ENCODE measurements at regions not wholly inside any gene's neighbourhood (a gene's known extent, or its start where the extent isn't known, plus 50 kb on each side); places are given as distances from the start of the nearest gene placed in this dataset.

DNA sequence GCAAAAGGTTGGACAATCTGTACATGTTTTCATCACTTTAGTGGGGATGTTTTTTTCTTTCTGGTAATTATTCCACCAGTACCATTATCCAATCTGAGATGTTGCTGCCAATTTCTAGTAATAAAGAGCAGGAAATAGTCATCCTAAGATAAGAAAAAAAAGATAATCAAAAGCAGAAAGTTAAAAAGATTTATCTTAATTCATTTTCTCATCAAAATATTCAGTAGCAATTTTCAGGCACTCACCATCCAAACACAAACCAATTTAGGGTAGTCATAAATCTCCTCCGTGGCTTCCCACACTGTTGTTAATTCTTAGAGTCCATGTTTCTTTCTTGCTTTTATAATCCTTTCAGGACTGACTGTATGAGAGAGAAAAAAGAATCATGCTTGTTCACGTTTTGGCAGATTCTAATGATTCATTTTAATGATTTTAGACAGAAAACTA lies 263.7 kb upstream of the UGT8 start:
- ATAC-seq (replicated peaks in 6 of 8) = peak in 5 of 8 experiments; percentile 55 to 74 (median 57)
- in situ Hi-C loops (cut with MboI; ENCODE audit: low pct_unique_long_range_greater_than_20kb in 2 of 9, low sequenced_read_pairs in 9 of 9, unreplicated experiment in 9 of 9) = no loop called here
- Histone ChIP-seq H3K4me1 (replicated peaks in 1 of 2) (peaks cover 0 to 10% of the 10 kb centered on the region in 2 donors), H3K4me3 (no peak overlapping the region), H3K27ac (no peak overlapping the region)
- 0 to 69% (median 41%) methylated on average over 1 to 2 of the region's 2 CpGs for WGBS, 10 experiments

DNA sequence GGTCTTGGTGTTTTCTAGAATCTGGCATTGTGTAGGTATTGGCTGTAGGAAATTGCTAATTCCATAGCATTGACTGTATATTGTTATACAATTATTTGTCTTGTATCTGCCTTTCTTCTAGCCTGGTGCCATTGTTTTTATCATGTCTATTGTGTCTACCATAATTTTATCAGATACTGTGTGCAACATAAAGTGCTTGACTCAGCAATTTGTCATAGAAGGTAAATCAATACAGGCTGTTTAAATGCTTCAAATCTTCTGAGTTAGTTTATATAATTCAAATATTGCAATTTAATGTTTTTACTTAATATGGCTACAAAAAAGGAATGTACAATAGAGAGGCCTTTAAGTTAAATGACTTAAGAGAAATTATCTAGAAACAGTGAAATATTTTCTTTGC lies 263.3 kb upstream of the UGT8 start:
- Histone ChIP-seq H3K27ac (no peak overlapping the region), H3K4me3 (no peak overlapping the region), H3K4me1 (replicated peaks in 1 of 2) (peaks cover 0 to 10% of the 10 kb centered on the region in 2 donors)
- peak in 3 of 8 experiments; percentile 9 to 33 (median 20) for ATAC-seq (replicated peaks in 6 of 8)
- in situ Hi-C loops (cut with MboI; ENCODE audit: low pct_unique_long_range_greater_than_20kb in 2 of 9, low sequenced_read_pairs in 9 of 9, unreplicated experiment in 9 of 9) = no loop called here

DNA sequence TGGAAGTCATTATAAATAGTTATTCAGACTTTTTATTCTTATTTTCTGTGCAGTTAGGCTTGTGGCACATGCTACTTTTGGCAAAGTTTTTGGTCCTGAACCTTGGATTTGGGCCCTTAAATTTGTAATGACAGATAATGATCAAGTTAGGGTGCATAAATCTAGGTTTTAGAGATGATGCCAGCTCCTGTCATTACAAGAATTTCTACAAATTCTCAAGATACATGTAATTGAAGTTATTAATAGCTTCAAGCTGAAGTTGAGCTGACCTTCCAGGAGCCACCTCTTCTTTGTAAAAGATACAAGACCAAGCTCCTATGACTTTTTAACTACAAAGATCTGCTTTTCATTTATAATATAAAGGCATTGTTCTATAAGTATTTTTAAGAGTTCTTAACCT lies 255.6 kb upstream of the UGT8 start:
- H3K27ac ChIP-seq = no peak overlapping the region
- in situ Hi-C loops (cut with MboI; ENCODE audit: low pct_unique_long_range_greater_than_20kb in 2 of 9, low sequenced_read_pairs in 9 of 9, unreplicated experiment in 9 of 9) = no loop called here
- H3K4me1 ChIP-seq (replicated peaks in 1 of 2) = no peaks in the 10 kb centered on the region
- H3K4me3 ChIP-seq = no peak overlapping the region
- no peak for ATAC-seq (replicated peaks in 6 of 8)

DNA sequence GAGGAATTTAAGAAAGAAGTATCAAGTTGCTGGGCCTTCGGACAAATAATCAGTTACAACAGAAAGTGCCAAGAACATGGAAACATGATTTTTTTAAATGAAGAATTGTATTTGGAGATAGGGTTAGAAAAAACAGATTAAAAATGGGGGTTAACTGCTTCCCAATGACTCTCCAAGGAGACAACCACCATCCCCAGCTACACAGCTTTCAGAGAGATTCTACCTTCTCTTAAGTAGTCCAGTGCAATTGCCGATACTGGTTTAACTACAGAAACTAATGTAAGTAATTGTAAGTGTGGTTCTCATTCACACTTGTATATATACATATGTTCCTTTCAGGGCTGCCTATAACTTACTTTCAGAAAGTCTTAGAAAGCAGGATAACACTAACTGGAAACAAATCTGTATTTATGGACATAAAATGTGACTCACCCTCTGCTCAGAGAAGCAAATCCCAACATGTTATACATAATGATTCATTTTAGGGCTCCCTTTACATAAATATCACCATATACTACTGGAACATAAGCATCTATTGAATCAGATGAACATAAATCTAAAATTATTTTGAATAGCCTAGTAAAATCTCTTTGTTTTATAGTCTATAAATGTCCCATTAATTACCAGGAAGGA lies 248.9 kb upstream of the UGT8 start:
- in situ Hi-C loops (cut with MboI; ENCODE audit: low pct_unique_long_range_greater_than_20kb in 2 of 9, low sequenced_read_pairs in 9 of 9, unreplicated experiment in 9 of 9) = loop anchor here in 2 of 9 experiments (25.0 kb wide), 2 partner anchors 162 to 387 kb away; no protein-coding TSS in a partner anchor
- no peak overlapping the region for H3K4me3 ChIP-seq
- peak in 5 of 8 experiments; percentile 33 to 99 (median 96) for ATAC-seq (replicated peaks in 6 of 8)
- 44 to 100% (median 84%) methylated on average over 1 to 2 of the region's 2 CpGs; no CpG with 5 or more reads in 1 of the 10 experiments for WGBS, 10 experiments
- no peaks in the 10 kb centered on the region for H3K4me1 ChIP-seq (replicated peaks in 1 of 2)
- H3K27ac ChIP-seq = no peak overlapping the region

DNA sequence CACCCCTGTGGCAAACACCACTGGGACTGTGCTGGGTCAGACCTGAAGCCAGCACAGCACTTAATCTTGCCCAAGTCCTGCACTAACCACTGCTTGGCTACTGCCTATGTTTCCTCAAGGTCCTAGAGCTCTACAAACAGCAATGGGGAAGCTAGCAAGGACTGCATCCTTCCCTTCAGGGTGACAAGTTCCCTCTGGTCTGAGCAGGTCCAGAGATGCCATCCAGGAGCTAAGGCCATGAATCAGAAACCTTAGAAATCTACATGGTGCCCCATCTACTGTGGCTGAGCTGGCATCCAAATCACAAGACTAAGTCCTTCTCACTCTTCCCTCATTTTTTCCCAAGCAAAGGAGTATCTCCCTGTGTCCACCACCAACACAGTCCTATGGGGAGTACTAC lies 239.7 kb upstream of the UGT8 start:
- Histone ChIP-seq H3K27ac (no peak overlapping the region), H3K4me3 (no peak overlapping the region), H3K4me1 (replicated peaks in 1 of 2) (no peaks in the 10 kb centered on the region)
- ATAC-seq (replicated peaks in 6 of 8) = no peak
- in situ Hi-C loops (cut with MboI; ENCODE audit: low pct_unique_long_range_greater_than_20kb in 2 of 9, low sequenced_read_pairs in 9 of 9, unreplicated experiment in 9 of 9) = loop anchor here in 2 of 9 experiments (25.0 kb wide), 2 partner anchors 172 to 397 kb away; no protein-coding TSS in a partner anchor

DNA sequence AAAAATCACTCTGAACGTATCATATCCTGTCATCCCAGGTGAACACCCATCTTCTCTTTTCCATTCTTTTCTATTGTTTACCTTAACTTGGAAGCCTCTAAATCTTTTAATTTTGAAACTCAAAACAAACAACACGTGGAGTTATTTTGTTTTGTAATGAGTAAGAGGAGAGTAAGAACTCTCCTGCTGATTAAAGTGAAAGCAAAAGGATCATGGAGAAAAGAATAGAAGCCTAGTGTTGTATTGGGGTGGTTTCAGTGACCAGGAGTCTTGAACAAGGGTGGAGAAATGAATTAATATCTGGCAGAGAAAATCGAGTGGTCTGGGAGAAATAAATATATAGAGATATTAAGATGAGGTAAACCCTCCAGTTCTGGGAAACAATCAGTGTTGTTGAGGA lies 237.4 kb upstream of the UGT8 start:
- in situ Hi-C loops (cut with MboI; ENCODE audit: low pct_unique_long_range_greater_than_20kb in 2 of 9, low sequenced_read_pairs in 9 of 9, unreplicated experiment in 9 of 9) = loop anchor here in 2 of 9 experiments (25.0 kb wide), 2 partner anchors 174 to 399 kb away; no protein-coding TSS in a partner anchor
- no peak for ATAC-seq (replicated peaks in 6 of 8)
- H3K4me1 ChIP-seq (replicated peaks in 1 of 2) = no peaks in the 10 kb centered on the region
- 3 to 71% (median 42%) methylated on average over 1 to 3 of the region's 3 CpGs for WGBS, 10 experiments
- H3K4me3 ChIP-seq = no peak overlapping the region
- H3K27ac ChIP-seq = no peak overlapping the region

DNA sequence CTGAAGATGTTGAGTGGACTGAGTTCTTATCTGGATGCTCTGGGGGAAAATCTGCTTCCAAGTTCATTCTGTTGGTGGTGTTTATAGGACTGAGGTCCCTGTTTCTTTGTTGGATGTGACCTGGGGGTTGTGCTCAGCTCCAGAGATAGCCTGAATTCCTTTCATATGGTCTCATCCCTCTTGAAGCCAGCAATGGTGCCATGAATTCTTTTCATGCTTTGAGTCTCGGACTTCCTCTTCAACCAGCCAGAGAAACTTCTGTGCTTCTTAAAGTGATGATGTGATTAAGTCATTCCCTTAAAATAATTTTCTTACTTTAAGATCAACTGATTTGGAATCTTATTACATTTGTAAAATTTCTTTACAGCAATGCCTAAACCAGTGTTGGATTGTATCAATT lies 233.8 kb upstream of the UGT8 start:
- no peak overlapping the region for H3K27ac ChIP-seq
- no peak overlapping the region for H3K4me3 ChIP-seq
- H3K4me1 ChIP-seq (replicated peaks in 1 of 2) = peaks cover 0 to 7% of the 10 kb centered on the region in 2 donors
- ATAC-seq (replicated peaks in 6 of 8) = no peak
- in situ Hi-C loops (cut with MboI; ENCODE audit: low pct_unique_long_range_greater_than_20kb in 2 of 9, low sequenced_read_pairs in 9 of 9, unreplicated experiment in 9 of 9) = loop anchor here in 2 of 9 experiments (25.0 kb wide), 2 partner anchors 178 to 403 kb away; no protein-coding TSS in a partner anchor
- 20 to 88% (median 83%) methylated on average over 1 of the region's 1 CpG; no CpG with 5 or more reads in 5 of the 10 experiments for WGBS, 10 experiments

DNA sequence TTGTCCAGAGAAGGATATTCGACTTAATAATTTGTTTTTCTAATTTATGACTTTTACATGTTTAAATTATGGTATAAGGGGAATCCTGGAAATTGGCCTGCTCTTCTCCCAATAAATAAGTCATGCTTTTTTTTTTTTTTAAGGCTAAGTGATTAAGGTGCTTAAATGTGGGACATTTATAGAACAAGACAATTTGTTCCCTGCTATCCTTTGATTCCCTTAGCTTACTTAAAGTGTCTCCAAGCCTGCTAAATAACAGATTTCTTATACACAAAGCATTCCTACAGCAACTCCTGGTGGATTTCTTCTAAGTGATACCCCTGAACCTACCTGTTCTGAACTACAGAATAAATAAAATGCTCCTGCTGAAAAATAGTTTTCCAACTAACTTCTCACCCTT lies 233.0 kb upstream of the UGT8 start:
- in situ Hi-C loops (cut with MboI; ENCODE audit: low pct_unique_long_range_greater_than_20kb in 2 of 9, low sequenced_read_pairs in 9 of 9, unreplicated experiment in 9 of 9) = loop anchor here in 2 of 9 experiments (25.0 kb wide), 2 partner anchors 178 to 403 kb away; no protein-coding TSS in a partner anchor
- Histone ChIP-seq H3K27ac (no peak overlapping the region), H3K4me3 (no peak overlapping the region), H3K4me1 (replicated peaks in 1 of 2) (peaks cover 0 to 7% of the 10 kb centered on the region in 2 donors)
- 67 to 100% (median 88%) methylated on average over 1 of the region's 1 CpG; no CpG with 5 or more reads in 2 of the 10 experiments for WGBS, 10 experiments
- no peak for ATAC-seq (replicated peaks in 6 of 8)

DNA sequence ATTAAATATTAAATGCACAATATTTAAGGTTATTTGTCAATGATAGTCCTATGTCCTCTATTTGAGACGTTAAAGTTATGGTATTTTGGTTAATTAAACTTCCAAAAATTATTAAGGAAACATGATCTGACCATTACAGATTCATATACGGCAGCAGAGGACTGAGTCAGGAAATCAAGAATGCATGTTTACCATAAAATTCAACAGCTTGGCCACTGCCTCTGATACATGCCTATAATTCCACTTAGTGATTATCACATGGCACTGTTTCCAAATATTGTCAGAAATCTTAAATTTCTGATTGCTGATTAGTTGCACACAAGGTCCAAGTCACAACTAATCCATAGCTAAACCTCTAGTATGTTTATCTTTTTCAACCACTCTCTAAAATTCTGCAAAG lies 232.2 kb upstream of the UGT8 start:
- 40 to 100% (median 66%) methylated on average over 1 to 2 of the region's 2 CpGs; no CpG with 5 or more reads in 1 of the 10 experiments for WGBS, 10 experiments
- H3K27ac ChIP-seq = no peak overlapping the region
- in situ Hi-C loops (cut with MboI; ENCODE audit: low pct_unique_long_range_greater_than_20kb in 2 of 9, low sequenced_read_pairs in 9 of 9, unreplicated experiment in 9 of 9) = loop anchor here in 2 of 9 experiments (25.0 kb wide), 2 partner anchors 179 to 404 kb away; no protein-coding TSS in a partner anchor
- ATAC-seq (replicated peaks in 6 of 8) = no peak
- peaks cover 0 to 7% of the 10 kb centered on the region in 2 donors for H3K4me1 ChIP-seq (replicated peaks in 1 of 2)
- no peak overlapping the region for H3K4me3 ChIP-seq

DNA sequence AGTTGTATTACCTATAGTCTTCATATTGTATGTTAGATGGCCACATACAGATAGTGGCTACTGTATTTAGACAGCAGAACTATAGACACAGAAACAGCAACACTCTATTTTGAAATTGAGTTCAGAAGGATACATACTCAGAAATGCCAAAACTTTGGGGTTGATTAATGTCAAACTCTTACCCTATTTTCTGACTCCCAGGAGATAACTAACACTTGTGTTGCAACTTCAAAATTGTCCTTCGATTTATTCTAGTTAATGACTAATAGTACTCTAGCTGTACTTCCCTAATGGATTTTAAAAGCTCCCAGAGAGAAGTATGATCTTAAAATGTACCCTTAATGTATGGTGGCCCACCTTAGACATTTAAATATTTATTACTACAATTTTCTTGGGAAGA lies 229.9 kb upstream of the UGT8 start:
- in situ Hi-C loops (cut with MboI; ENCODE audit: low pct_unique_long_range_greater_than_20kb in 2 of 9, low sequenced_read_pairs in 9 of 9, unreplicated experiment in 9 of 9) = loop anchor here in 2 of 9 experiments (25.0 kb wide), 2 partner anchors 181 to 406 kb away; no protein-coding TSS in a partner anchor
- H3K4me3 ChIP-seq = no peak overlapping the region
- WGBS, 10 experiments = 11 to 100% (median 73%) methylated on average over 1 of the region's 1 CpG; no CpG with 5 or more reads in 2 of the 10 experiments
- ATAC-seq (replicated peaks in 6 of 8) = no peak
- peaks cover 0 to 7% of the 10 kb centered on the region in 2 donors for H3K4me1 ChIP-seq (replicated peaks in 1 of 2)
- no peak overlapping the region for H3K27ac ChIP-seq

DNA sequence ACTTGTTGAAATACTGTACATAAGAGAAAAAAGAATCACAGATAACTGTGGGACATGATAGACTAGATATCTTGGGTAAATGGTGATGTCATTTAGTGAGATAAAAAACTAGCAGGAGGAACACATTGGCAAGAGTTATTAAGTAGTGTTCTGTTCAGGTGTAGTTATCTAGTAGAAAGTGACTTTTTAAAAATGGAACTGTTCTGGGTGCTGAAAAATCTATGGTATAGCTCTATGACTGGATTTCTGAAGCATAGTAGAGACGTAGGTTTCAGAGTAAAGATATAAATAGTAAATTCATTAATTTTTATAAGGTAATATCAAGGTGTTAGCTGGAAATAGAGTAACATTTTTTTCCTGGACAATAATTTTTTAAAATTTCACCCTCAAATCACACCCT lies 225.1 kb upstream of the UGT8 start:
- Histone ChIP-seq H3K4me3 (no peak overlapping the region), H3K4me1 (replicated peaks in 1 of 2) (no peaks in the 10 kb centered on the region), H3K27ac (no peak overlapping the region)
- in situ Hi-C loops (cut with MboI; ENCODE audit: low pct_unique_long_range_greater_than_20kb in 2 of 9, low sequenced_read_pairs in 9 of 9, unreplicated experiment in 9 of 9) = loop anchor here in 2 of 9 experiments (25.0 kb wide), 2 partner anchors 186 to 411 kb away; no protein-coding TSS in a partner anchor
- no peak for ATAC-seq (replicated peaks in 6 of 8)
- 60 to 100% (median 100%) methylated on average over 1 of the region's 1 CpG; no CpG with 5 or more reads in 2 of the 10 experiments for WGBS, 10 experiments

DNA sequence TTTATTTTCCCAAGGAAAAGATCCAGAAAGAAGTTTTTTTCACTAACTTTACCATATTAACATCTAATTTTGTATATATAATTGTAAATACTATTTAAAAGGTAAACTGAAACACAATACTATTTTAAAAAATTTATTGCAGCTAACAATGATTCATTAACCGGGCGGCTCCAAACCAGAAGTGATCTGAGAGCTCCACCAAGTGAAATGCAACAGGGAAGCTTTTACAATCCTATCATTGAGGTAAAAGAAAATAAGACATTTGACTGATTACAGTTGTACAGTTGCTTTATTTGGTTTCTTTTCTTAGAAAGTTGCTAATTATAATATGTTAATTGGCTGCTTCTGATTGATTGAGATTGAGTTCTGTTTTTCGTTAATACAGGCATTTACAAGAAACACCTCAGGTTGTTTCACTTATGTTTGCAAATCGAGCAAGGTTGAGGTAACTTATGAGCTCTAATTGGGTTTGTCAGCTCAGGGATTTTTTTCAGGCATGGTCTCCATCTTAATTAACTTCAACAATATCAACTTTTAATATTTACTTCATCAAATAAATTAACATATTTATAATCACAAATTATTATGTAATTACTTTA lies 220.2 kb upstream of the UGT8 start:
- in situ Hi-C loops (cut with MboI; ENCODE audit: low pct_unique_long_range_greater_than_20kb in 2 of 9, low sequenced_read_pairs in 9 of 9, unreplicated experiment in 9 of 9) = loop anchor here in 8 of 9 experiments (25.0 kb wide), 5 partner anchors 284 to 991 kb away; no protein-coding TSS in a partner anchor
- no peaks in the 10 kb centered on the region for H3K4me1 ChIP-seq (replicated peaks in 1 of 2)
- WGBS, 10 experiments = 46 to 86% (median 79%) methylated on average over 1 to 4 of the region's 4 CpGs
- ATAC-seq (replicated peaks in 6 of 8) = peak in 2 of 8 experiments; percentile 43
- no peak overlapping the region for H3K27ac ChIP-seq
- H3K4me3 ChIP-seq = no peak overlapping the region

DNA sequence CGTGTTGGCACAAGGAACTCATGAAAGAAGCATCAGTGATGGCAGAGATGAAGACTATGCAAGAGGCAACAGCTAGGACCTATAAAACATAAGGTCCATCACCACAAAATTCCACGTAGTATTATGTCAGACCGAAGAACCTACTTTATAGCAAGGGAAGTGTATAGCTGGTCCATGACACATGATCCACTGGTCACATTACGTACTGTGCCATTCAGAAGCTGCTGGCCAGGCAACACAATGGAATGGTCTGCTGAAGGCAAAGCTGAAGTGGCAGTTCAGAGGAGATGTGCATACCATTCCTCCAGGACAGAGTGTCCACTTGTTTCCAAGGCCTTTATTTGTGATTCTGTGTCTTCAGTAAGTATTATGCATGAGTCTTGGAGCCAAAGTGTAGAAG lies 215.5 kb upstream of the UGT8 start:
- in situ Hi-C loops (cut with MboI; ENCODE audit: low pct_unique_long_range_greater_than_20kb in 2 of 9, low sequenced_read_pairs in 9 of 9, unreplicated experiment in 9 of 9) = loop anchor here in 8 of 9 experiments (10.0 to 25.0 kb wide), 6 partner anchors 279 to 996 kb away; no protein-coding TSS in a partner anchor
- peak in 1 of 8 experiments; percentile 87 for ATAC-seq (replicated peaks in 6 of 8)

More for the DNA sequence above, 215.5 kb upstream of the UGT8 start:
- Histone ChIP-seq H3K4me3 (no peak overlapping the region), H3K27ac (no peak overlapping the region), H3K4me1 (replicated peaks in 1 of 2) (no peaks in the 10 kb centered on the region)
- WGBS, 10 experiments = 71 to 100% (median 89%) methylated on average over 1 to 4 of the region's 4 CpGs; no CpG with 5 or more reads in 2 of the 10 experiments
